Lower leg skin (tissue), 3 donors: ENCODE measurements at regions not wholly inside any gene's neighbourhood (a gene's known extent, or its start where the extent isn't known, plus 50 kb on each side); places are given as distances from the start of the nearest gene placed in this dataset.

Experiments
- POLR2A ChIP-seq, 2 donors: fragments of 450-650 bp; IDR thresholded peaks; one replicate each; pipeline ENCODE4 v1.6.1; 2016 to 2017; ENCODE audit warnings: antibody characterized with exemption in 2 of 2, mild to moderate bottlenecking in 1 of 2, moderate library complexity in 1 of 2
- TF ChIP-seq, protein P1 (sequence below), 3 donors: fragments of 450-650 bp; IDR thresholded peaks; one replicate each; pipeline ENCODE4 v1.5.1; 2016; ENCODE audit warnings: antibody characterized with exemption in 3 of 3, mild to moderate bottlenecking in 3 of 3, moderate library complexity in 2 of 3

- TF ChIP-seq, protein P1, sequence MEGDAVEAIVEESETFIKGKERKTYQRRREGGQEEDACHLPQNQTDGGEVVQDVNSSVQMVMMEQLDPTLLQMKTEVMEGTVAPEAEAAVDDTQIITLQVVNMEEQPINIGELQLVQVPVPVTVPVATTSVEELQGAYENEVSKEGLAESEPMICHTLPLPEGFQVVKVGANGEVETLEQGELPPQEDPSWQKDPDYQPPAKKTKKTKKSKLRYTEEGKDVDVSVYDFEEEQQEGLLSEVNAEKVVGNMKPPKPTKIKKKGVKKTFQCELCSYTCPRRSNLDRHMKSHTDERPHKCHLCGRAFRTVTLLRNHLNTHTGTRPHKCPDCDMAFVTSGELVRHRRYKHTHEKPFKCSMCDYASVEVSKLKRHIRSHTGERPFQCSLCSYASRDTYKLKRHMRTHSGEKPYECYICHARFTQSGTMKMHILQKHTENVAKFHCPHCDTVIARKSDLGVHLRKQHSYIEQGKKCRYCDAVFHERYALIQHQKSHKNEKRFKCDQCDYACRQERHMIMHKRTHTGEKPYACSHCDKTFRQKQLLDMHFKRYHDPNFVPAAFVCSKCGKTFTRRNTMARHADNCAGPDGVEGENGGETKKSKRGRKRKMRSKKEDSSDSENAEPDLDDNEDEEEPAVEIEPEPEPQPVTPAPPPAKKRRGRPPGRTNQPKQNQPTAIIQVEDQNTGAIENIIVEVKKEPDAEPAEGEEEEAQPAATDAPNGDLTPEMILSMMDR (IDR thresholded peaks at IDR 0.05), result no peak
- TF ChIP-seq POLR2A (IDR thresholded peaks at IDR 0.05), result no peak
These were observed 55.8 kb upstream of the GIMD1 start for GRCh38 chr4:106424426-106424825.
